GF-D8 (cell line): ENCODE measurements at regions not wholly inside any gene's neighbourhood (a gene's known extent, or its start where the extent isn't known, plus 50 kb on each side); places are given as distances from the start of the nearest gene placed in this dataset.

Experiments
- DNase-seq: peaks from one replicate; lab custom pipeline; 2025; lab: John Stamatoyannopoulos, UW

GRCh38 chr11:112903340-112903739, 57.9 kb upstream of the NCAM1 start:
- DNase-seq, result no peak

- no peak for DNase-seq
Observed at GRCh38 chr11:112911124-112911523, 50.1 kb upstream of the NCAM1 start.
